Hematopoietic multipotent progenitor cell (in vitro differentiated cells): ENCODE measurements at regions not wholly inside any gene's neighbourhood (a gene's known extent, or its start where the extent isn't known, plus 50 kb on each side); places are given as distances from the start of the nearest gene placed in this dataset. TPM values are rescaled to one million over a fixed set of nuclear protein-coding genes. Genes with fewer than 3 reads are reported as not detected.
A peak's percentile ranks its signal among the peaks of the same experiment; 100 is the strongest.
"Not testable (repeated sequence)": the region's sequence is repeated elsewhere in the genome, so short reads cannot be mapped to it uniquely, and the experiment has no call there.

Experiments
- DNase-seq, 3 donors: peaks; one replicate each; pipeline ENCODE4 v3.0.0-alpha.2; 2011 to 2015; ENCODE audit warnings: low read depth in 2 of 3, low spot score in 2 of 3
- small RNA-seq: library from RNA; depleted of rRNA; stranded (forward); fragments of <200 nt; gene quantifications from one replicate; pipeline ENCODE3, GENCODE V24; 2012

DNA sequence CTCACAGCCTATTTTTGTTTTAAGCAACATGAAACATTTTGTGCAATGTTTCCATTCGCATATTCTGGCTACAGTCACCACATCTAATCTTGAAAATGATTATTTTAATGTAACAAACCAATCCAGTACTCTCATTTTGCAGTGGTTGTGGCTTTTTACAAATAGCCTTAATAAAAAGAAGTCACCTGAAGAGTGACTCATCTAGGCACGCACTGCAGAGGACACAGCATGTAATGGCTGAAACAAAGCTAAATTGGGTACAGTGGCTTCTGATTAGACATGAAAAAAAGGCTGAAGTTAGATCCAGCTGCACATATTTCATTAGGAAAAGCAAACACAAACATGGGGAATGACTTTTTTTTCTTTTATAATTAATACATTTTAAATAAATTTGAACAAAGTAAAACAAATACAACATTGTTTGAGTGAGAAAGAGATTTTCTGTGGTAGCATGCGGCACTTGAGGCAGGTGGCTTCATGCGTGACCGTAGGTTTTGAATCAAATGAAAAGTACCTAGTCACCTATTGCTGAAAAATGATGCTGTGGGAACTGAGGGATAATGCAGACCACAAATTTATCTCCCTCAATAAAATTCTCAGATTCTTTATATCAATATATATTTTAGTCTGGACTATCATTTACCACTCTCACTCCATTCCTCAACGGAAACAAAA is 240.8 kb upstream of the DDX53 start:
- DNase-seq = no peak

DNA sequence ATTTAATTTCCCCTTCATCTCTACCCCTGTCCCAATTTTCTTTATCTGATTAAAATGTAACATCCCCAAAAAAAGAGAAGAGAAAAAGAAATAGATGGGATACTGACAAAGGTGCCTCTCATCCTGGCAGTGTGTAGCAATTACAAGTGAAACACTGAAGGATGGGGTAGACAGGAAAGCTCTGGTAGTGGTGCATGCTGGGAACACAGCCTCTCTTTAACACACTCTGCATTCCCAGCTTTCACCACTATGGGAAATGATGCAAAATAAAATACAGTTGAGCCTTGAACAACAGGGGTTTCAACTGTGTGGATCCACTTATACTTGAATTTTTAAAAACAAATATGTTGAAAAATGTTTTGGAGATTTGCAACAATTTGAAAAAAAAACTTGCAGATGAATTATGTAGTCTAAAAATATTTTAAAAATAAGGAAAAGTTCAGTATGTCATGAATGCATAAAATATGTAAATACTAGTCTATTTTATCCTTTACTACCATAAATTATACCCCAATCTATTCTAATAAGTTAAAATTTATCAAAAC is 239.2 kb upstream of the DDX53 start:
- DNase-seq = no peak

DNA sequence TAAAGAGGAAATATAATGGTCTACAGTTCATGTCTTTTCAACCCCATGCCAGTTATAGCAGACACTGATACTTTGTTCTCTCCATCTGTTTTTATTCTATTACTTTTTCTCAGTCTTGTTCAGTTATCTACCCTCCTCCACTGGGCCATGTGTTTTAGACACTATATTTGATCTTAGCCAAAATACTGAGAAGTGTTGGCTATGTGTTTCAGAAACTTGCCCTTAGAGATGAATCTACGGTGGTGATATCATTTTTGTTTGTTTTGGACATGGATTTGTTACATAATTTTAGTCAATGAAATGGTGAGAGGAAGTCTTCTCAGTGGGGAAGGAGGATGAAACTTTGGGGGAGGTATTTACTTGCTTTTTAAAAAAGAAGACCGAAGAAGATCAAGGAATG is 211.5 kb upstream of the DDX53 start:
- DNase-seq = no peak

DNA sequence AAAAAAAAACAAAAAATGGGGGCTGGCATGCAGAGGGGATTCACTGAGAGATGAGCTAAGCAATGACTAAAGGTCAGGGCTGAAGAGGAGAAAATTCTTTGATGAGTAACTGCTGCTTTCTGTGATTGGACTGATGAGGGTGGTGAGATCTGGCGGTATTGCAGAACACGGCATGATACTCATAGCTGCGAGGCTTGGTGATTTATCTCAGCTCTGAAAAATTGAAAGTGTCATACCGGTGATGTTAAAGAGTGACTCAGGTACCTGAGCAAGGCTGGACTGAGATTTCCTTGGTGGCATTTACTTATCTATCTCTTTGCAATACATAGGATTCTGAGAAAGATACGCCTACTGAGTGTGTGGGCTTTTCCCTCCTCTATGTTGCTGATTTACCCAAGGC is 204.1 kb upstream of the DDX53 start:
- no peak for DNase-seq

DNA sequence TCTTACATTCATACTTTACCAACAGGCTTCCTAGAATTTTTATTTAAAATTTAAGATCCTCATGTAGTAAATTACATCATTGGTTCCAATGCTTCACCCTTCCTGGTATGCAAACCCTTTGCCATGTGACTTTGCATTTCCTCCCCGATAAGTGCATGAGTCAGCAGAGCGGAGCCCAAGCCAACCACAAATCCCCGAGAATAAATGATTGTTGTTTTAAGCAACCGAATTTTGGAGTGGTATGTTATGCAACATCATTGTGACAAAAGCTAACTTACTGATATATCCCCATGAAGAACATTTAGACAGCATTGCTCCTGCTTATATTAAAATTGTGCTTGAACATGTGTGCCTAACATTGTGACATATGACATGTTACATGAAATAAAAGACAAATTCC is 199.4 kb upstream of the DDX53 start:
- DNase-seq = peak in 2 of 3 donors; percentile 42 to 76

DNA sequence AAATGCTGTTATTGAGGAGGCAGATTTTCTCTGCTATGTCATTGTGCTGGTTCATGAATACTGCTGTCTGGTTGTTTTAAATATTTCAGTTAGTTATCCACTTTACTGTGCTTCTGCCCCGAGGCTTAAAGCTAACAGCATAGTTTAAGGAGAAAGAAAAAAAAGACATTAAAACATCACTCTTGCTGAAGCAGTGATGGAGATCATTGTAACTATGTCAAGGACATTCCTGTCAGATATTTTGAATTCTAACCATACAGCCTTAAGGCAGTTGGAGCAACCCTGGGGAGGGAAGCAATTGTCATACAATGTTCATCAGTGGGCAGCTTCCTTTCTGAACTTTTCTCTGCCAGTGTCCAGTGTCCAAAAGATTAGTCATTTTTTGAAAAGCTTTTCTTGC is 199.0 kb upstream of the DDX53 start:
- no peak for DNase-seq

DNA sequence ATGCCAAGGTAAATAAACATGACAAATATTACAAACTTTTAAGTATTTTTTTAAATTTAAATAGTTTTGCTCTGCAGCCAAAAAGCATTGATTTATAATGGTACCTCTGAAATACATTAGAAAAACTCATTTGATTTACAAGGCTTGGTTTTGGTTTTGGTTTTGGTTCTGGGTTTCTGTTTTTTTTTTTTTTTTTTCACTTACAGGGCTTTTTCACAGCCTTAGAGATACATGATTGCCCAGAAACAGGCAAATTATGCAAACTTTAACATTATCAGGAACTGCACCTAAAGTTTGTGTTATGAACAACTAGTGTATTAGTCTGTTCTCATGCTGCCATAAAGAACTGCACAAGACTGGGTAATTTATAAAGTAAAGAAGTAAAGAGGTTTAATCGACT is 196.4 kb upstream of the DDX53 start:
- DNase-seq = no peak

DNA sequence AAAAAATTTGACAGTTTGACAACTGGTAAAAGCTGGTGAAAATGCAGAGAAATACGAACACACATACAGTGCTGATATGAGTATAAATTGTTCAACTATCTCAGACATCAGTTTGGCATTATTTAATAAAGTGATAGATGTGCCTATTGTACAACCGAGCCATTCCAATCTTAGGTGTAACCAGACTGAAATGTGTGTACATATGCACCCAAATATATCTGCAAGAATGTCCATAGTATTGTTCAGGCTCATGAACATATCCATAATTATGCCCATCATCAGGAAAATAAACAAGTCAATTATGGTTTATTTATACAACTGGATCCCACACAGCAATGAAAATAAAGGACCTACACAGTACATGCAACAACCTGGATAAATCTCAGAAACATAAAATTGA is 188.9 kb upstream of the DDX53 start:
- no peak for DNase-seq

DNA sequence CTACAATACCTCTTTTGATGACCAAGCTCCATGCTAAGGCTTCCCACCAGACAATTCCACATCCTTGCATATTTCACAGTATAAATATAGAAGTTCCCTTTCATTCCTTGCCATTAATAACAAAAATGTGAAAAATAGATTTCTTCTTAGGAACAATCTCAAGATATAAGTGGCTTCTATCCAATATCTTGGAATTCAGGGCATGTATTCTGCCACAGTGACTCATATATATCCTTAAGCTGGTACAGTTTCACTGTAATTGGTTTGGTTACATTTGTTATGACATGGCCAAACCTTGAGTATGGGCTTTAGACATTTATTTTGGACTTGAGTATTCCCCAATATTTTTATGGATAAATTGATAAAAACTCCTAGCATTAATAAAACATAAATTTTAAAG is 181.7 kb upstream of the DDX53 start:
- DNase-seq = no peak

DNA sequence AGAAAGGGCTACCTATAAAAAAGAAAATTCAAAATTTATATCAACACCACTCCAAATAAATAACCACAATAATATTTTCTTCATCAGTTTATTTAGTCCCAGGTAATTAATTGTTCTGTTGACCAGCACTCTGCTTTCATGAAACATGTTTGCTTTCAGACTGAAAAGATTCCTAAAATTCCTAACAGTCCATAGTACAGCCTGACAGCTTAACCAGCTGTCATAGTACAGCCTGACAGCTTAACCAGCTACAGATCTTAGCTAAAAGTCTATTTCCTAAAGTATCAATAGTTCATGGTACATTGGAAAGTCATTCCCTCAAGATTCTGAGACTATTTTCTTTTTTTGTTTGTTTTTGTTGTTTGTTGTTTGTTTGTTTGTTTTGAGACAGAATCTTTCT is 144.1 kb upstream of the DDX53 start:
- DNase-seq = no peak

DNA sequence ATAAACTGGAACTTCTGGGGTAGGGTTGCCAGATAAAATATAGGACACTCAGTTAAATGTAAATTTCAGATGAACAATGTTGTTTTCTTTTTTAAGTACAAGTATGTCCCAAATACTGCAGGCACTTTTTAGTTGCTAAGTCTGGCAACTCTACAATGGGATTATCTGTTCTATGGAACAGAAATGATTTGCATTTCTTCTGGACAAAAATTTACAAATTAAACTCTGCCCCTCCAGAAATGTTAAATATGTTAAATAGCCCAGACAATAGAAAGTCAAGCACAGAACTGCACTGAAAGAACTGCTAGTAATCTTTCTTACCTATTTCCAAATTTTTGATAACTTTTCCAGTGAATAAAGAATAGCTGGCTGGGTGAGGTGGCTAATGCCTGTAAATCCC is 140.1 kb upstream of the DDX53 start:
- no peak for DNase-seq

DNA sequence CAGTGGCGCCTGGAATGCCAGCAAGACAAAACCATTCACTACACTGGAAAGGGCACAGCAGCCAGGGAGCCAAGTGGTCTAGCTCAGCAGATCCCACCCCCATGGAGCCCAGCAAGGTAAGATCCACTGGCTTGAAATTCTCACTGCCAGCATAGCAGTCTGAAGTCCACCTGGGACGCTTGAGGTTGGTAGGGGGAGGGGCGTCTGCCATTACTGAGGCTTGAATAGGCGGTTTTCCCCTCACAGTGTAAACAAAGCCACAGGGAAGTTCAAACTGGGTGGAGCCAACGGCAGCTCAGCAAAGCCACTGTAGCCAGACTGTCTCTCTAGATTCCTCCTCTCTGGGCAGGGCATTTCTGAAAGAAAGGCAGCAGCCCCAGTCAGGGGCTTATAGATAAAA is 133.0 kb upstream of the DDX53 start:
- not testable (repeated sequence) for DNase-seq

DNA sequence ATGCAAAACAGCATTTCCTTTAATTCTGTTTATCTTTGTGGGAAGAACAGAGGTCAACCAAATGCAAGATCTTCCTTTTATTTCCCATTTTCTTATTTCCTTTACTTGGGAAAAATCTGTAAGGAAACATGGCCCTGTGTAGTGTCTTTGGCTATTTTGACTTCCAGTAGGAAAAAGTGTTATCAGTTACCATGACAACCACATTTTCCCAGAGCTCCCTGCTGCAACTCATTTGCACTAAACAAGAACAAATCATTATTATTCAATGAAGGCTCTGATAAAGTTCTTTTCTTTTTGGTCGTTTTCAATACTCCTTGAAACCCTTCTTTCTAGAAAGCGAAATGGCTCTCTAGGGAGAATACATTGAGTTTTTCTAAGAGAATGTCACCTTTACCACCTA is 117.2 kb upstream of the DDX53 start:
- DNase-seq = no peak

DNA sequence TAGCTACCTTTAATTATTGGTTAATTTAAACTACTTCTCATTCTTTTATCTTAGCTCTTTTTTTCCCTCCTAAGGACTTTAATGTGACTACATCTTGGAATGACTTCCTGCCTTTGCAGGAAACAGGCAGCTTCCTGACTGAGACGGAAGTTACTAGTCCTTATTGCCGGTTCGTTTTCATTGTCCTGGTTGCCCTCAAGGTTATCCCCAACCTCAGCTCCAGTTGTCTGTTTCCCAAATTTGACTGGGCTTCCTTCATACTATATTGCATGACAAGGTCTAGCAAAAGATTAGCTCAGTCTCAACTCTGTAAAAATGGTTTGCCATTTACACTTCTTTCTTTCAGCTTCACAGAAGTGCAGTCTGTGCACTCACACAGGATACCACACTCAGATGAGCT is 109.9 kb upstream of the DDX53 start:
- DNase-seq = no peak

DNA sequence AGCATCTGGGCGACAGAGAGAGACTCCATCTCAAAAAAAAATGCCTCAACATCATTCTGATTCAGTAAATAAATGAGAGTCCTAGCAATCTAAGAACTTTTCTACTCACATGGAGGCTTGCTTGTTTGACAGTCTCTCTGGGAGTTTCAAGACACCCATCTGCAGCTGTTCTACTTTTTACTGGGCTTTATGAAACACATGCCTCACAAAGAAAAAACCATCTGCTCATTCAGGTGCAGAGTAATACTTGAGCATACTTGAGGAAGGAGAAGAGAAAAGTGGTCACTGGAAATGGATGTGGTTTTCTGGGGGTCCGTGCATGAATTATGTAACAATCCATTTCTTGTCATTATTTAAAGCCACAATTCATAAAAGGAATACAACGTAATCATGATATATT is 87.1 kb upstream of the DDX53 start:
- peak in 1 of 3 donors; percentile 18 for DNase-seq

DNA sequence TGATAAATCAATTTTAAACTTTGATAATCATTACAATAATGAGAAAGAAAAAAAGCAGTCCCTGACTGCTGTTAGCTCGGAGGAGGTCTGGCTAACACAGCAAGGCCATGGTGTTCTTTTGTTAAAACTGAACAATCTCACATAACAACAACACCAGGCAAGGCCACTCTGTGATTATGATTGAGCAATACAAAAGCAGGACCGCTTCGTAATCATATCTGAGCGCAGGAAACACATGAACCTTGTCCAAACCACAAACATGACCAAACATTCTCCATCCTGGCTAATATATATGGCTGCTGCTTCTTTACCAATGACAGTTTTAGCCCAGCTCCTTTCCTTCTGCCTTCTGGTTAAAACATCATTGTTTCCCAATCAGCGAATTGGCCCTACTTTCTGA is 76.8 kb upstream of the DDX53 start:
- DNase-seq = peak in 2 of 3 donors; percentile 56 to 82

DNA sequence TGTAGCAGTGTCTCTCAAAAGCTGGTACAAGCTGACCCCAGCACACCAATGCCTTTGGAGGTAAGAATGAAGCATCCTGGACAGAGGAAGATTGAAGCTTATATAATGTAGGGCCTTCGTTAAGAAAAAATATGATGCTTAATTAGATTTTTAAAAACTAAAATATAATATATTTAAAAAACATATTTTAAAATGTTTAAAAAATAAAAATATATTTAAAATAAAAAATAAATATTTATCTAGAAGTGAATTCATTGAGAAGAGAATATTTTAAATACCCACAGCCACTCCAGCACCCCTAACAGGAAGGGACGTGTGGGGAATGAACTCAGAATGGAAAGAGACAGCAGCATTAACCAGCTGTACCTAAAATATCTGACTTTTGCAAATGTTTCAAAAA is 65.1 kb upstream of the DDX53 start:
- DNase-seq = no peak

DNA sequence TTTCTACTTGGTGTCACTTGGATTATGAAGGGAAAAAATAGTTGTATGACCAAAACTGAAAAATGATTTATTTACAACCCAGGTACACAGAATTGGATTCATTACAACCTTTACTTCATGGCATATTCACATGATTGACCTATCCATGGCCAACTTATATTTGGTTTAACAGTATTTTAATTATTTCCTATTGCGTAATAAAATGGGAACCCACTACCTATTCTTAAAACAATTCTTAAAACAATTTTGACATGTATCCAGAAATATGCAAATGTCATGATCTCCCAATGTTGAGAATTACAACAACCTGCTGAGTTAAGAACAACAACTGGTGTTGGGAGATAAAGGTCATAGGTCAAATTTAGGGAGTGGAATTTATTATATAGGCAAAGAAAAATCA is 54.8 kb upstream of the DDX53 start:
- no peak for DNase-seq

Small RNA genes in the stretch of these regions (small RNA-seq; reads per million reads assigned to genes)
- gene RNU6-266P = not detected
